COLO829 (cell line): ENCODE measurements at regions not wholly inside any gene's neighbourhood (a gene's known extent, or its start where the extent isn't known, plus 50 kb on each side); places are given as distances from the start of the nearest gene placed in this dataset.
"Not testable (repeated sequence)": the region's sequence is repeated elsewhere in the genome, so short reads cannot be mapped to it uniquely, and the experiment has no call there.

Source experiments
- DNase-seq: peaks from one replicate; pipeline ENCODE4 v3.0.0; 2012; ENCODE audit warnings: low spot score

- no peak for DNase-seq
Measured at GRCh38 chr5:39544941-39545340, 120.2 kb upstream of the DAB2 start.

- DNase-seq, result no peak
Measured at GRCh38 chr5:39543335-39543734, 118.6 kb upstream of the DAB2 start.

- no peak for DNase-seq
Measured at GRCh38 chr5:39542511-39543285, 117.9 kb upstream of the DAB2 start.

- no peak for DNase-seq
Measured at GRCh38 chr5:39541920-39542319, 117.1 kb upstream of the DAB2 start.

GRCh38 chr5:39539470-39539869, 114.7 kb upstream of the DAB2 start:
- DNase-seq, result no peak

- DNase-seq, result no peak
Measured at GRCh38 chr5:39534690-39535089, 109.9 kb upstream of the DAB2 start.

- no peak for DNase-seq
Measured at GRCh38 chr5:39533749-39534148, 109.0 kb upstream of the DAB2 start.

- DNase-seq, result no peak
Measured at GRCh38 chr5:39532511-39532910, 107.7 kb upstream of the DAB2 start.

GRCh38 chr5:39531306-39531705, 106.5 kb upstream of the DAB2 start:
- no peak for DNase-seq

- DNase-seq, result no peak
Measured at GRCh38 chr5:39526914-39527477, 102.2 kb upstream of the DAB2 start.

GRCh38 chr5:39525781-39526180, 101.0 kb upstream of the DAB2 start:
- not testable (repeated sequence) for DNase-seq

GRCh38 chr5:39525271-39525670, 100.5 kb upstream of the DAB2 start:
- DNase-seq, result no peak

- DNase-seq, result no peak
Measured at GRCh38 chr5:39523821-39524220, 99.0 kb upstream of the DAB2 start.

- no peak for DNase-seq
Measured at GRCh38 chr5:39521940-39522590, 97.3 kb upstream of the DAB2 start.

- DNase-seq, result no peak
Measured at GRCh38 chr5:39521098-39521860, 96.5 kb upstream of the DAB2 start.

GRCh38 chr5:39520232-39520572, 95.4 kb upstream of the DAB2 start:
- peak; percentile 19 for DNase-seq

GRCh38 chr5:39519566-39520231, 94.9 kb upstream of the DAB2 start:
- no peak for DNase-seq

- no peak for DNase-seq
Measured at GRCh38 chr5:39519079-39519478, 94.3 kb upstream of the DAB2 start.

GRCh38 chr5:39518516-39518915, 93.7 kb upstream of the DAB2 start:
- peak; percentile 51 for DNase-seq

GRCh38 chr5:39517800-39518199, 93.0 kb upstream of the DAB2 start:
- DNase-seq, result no peak

- DNase-seq, result no peak
Measured at GRCh38 chr5:39515881-39516280, 91.1 kb upstream of the DAB2 start.

GRCh38 chr5:39513236-39513635, 88.5 kb upstream of the DAB2 start:
- DNase-seq, result peak; percentile 71
